Fibroblast of villous mesenchyme (primary cell): ENCODE measurements at regions not wholly inside any gene's neighbourhood (a gene's known extent, or its start where the extent isn't known, plus 50 kb on each side); places are given as distances from the start of the nearest gene placed in this dataset.

Experiments
- DNase-seq: peaks from one replicate; pipeline ENCODE4 v3.0.0-alpha.2; 2010; ENCODE audit warnings: low read depth
- H3K4me3 ChIP-seq: 2 replicates; pipeline ENCODE4 v1.5.1; 2011; ENCODE audit warnings: low read depth, mild to moderate bottlenecking, low read length
- TF ChIP-seq, protein P1 (sequence below): IDR thresholded peaks from 2 replicates; pipeline ENCODE4 v1.5.1; 2012; ENCODE audit warnings: low read depth, mild to moderate bottlenecking, low read length; ENCODE audit not compliant: insufficient read depth

DNA sequence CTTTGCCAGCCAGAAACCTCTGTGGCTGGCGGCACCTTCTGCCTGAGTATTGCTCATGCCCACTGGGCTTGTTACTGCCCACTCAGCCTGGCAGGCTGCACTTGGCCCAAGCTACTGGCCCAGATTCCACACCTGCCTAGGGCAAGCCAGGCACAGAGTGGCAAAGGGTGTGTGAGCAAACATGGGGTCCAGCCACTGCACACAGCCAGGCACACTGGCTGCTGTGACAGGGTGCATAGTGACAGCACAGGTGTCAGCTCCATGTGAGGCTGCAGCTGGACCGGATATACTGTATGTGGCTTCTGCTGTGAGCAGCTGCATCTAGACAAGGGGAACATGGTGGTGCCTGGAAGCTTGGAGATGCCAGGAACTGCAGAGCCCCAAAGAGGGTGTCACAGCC is 113.9 kb downstream of the COPS8 start:
- H3K4me3 ChIP-seq, result no peak overlapping the region
- TF ChIP-seq, protein P1, sequence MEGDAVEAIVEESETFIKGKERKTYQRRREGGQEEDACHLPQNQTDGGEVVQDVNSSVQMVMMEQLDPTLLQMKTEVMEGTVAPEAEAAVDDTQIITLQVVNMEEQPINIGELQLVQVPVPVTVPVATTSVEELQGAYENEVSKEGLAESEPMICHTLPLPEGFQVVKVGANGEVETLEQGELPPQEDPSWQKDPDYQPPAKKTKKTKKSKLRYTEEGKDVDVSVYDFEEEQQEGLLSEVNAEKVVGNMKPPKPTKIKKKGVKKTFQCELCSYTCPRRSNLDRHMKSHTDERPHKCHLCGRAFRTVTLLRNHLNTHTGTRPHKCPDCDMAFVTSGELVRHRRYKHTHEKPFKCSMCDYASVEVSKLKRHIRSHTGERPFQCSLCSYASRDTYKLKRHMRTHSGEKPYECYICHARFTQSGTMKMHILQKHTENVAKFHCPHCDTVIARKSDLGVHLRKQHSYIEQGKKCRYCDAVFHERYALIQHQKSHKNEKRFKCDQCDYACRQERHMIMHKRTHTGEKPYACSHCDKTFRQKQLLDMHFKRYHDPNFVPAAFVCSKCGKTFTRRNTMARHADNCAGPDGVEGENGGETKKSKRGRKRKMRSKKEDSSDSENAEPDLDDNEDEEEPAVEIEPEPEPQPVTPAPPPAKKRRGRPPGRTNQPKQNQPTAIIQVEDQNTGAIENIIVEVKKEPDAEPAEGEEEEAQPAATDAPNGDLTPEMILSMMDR, result no peak
- DNase-seq, result no peak

DNA sequence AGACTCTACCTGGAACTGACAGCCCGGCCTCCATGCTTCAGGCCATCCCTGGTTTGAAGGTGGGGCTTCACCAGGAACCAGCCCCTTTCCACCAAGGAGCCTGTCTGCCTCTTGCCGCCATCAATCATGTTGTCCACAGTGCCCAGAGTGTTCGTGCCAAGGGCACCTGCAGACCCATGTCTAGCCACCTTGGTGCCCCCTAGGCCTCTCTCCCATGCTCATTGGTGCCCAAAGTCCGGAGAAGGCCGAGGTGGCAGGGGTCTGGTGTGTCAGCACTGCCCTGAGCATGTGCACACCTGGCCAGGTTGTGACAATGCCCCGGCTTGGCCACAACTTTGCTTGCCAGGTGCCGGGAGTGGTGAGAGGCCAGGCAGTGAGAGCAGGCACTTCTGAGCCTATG is 114.8 kb downstream of the COPS8 start:
- no peak overlapping the region for H3K4me3 ChIP-seq
- TF ChIP-seq, protein P1, result no peak
- no peak for DNase-seq

DNA sequence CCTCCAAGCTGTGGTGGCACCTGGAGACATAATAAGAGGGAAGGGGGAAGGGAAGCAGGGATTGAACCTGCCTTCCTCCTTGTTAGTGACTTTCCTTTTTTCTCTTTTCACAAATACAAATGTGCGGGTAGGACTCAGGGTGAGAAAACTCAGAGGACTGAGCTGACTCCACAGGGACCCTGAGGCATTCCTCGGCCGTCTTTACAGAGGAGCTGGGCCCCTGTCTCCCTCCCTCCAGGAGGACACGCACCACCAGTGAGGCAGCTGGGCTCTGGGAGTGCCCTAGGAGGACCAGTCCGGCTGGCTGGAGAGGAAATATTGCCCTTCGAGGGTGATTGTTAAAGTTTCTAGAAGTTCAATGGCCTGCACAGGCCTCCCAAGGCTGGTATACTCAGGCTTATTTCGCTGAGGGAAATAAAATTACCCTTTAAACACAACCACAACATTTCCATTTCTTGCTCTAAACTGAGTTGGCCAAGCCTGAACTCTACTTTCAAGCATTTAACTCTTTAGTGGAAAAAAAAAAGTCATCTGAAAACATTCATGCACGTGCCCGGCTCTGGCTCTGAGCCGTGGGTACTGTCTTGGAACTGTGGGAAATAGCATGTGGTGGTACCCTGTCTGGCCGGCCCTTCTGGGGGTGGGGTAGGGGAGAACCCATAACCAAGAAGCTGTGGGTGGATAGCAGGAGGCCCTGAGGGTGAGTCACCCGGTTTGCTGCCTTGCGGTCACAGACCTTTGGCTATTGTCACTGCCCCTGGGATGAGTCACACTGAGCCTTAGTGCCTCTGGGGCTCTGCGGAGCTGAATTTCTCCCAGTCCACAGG is 116.0 kb downstream of the COPS8 start:
- no peak overlapping the region for H3K4me3 ChIP-seq
- DNase-seq, result peak; percentile 92
- TF ChIP-seq, protein P1, result no peak

DNA sequence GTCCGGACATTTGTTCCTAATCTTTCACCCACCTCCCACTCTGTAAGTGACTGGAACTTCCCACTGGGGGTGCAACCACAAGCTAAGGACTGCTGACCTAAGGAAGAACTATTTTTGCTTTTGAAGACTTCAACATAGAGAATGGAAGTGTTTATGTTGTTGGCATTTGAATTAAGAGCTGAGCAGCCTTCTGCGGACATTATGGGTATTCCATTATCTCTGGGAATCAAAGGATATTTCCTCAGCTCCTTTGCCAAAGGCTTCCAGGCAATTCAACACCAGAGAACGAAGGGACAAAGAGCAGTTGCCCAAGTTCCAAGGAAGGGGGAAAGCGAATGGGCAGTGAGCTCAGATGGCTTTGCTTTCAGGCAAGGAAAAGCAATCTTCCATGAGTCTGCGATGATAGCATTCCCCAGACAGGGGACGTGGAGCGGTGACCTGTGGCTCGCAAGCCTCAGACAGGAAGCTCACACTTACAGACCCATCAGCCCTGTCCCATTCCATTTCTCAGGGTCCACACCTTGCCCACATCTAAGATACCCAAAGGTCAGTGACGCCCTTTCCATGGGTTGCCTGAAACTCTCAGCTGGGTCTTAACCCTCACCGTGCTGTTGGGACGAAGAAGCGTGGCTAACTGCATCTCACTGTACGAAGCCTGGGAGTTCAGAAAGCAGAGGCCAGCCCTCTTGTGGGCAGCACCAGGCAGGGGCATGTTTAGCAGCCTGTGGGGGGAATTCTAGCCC is 116.8 kb downstream of the COPS8 start:
- H3K4me3 ChIP-seq, result no peak overlapping the region
- TF ChIP-seq, protein P1, result no peak
- DNase-seq, result no peak

DNA sequence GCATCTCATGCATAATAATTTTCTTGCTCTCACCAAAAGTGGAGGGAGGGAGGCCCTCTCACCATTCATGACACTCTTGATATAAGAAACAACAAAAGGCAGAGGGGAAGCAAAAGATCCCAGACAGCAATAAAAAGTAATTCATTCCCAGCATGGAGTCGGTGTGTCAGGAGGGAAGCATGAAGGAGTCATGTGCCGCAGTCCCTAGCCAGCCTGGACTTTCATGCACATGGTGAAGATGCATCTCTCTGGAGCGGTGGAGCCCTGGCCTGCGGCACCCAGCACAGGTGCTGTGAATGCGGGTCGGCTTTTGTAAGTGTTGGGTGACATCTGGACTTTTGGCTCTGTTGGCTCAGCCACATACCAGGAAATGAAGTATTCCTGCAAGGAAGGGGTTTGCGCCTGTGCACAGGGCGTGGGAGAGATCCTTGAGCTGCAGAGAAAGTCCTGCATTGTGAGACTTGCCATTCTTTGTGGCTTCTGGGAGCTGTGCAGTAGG is 119.4 kb downstream of the COPS8 start:
- TF ChIP-seq, protein P1, result no peak
- DNase-seq, result peak; percentile 63

DNA sequence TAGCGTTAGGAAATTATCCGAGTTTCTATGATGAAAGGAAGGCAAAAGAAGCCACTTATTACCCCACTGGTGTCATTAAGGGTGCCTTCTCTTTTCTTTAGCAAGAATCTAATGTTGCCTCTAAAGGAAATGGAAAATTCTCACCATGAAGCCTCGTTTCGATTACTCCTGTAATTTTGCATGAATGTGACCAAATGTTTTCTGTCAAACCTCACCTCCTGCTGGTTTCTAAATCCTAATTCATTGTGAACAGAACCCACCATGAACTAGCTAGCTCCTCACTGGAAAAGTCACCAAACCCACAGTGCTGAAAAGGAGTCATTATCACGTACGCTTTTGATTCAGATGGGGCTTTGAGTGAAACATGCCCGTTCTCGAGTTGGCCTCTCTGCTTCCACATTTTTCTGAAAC is 119.9 kb downstream of the COPS8 start:
- TF ChIP-seq, protein P1, result no peak
- DNase-seq, result no peak

More for the DNA sequence above, 119.4 kb downstream of the COPS8 start:
- no peak overlapping the region for H3K4me3 ChIP-seq

More for the DNA sequence above, 119.9 kb downstream of the COPS8 start:
- no peak overlapping the region for H3K4me3 ChIP-seq
